Right lobe of liver (tissue), 4 donors: ENCODE measurements at regions not wholly inside any gene's neighbourhood (a gene's known extent, or its start where the extent isn't known, plus 50 kb on each side); places are given as distances from the start of the nearest gene placed in this dataset.

ENCODE experiments used
- POLR2A ChIP-seq: fragments of 450-650 bp; IDR thresholded peaks from one replicate; pipeline ENCODE4 v1.6.1; 2017; ENCODE audit warnings: antibody characterized with exemption, mild to moderate bottlenecking
- TF ChIP-seq, protein P1 (sequence below), 4 donors: fragments of 200-600 bp in 3 of 4; fragments of 450-650 bp in 1 of 4; IDR thresholded peaks; one replicate each; pipeline versions ENCODE4 v1.5.1 to v1.8.0; 2016 to 2022; ENCODE audit warnings: antibody characterized with exemption in 4 of 4, mild to moderate bottlenecking in 2 of 4
- donor health status: DM: no; HTN: no; CAD: no.
- donor health status: DM: no; HTN: no; CAD: no.
- donor health status: DM: no; HTN: yes; CAD: no.

DNA sequence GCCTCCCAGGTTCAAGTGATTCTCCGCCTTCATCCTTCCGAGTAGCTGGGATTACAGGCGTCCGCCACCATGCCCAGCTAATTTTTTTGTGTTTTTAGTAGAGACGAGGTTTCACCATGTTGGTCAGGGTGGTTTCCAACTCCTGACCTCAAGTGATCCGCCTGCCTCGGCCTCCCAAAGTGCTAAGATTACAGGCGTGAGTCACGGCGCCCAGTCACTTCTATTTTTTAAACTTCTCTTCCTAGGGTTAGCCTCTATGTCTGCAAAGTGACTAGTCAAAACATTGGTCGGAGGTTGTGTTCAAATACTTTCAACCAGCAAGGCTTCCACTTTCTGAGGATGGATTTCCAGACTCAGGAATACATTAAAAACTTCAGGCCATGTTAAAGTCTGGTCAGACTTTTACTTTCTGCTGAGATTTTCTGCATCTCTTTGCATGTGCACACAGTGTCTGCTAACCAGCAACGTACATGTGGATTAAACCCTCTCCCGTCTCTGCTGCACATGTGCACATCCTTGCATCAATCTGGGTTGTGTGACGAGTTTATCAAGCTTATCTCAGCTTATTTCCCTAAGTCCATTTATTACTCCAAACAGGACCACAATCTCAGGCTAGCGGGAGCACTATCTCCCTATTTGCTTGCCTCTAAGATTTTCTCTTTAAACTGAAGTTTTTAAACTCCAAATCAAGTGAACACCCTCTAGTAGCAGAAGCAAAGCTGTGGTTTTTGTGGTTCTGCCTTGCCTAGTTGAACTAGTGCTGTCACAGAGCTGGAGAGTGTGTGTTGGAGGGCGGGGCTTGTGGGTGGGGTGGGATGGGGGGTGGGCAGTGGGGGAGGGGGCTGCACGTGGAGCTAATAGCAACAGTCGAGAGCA is 525.2 kb upstream of the GOT2 start:
- TF ChIP-seq, protein P1, sequence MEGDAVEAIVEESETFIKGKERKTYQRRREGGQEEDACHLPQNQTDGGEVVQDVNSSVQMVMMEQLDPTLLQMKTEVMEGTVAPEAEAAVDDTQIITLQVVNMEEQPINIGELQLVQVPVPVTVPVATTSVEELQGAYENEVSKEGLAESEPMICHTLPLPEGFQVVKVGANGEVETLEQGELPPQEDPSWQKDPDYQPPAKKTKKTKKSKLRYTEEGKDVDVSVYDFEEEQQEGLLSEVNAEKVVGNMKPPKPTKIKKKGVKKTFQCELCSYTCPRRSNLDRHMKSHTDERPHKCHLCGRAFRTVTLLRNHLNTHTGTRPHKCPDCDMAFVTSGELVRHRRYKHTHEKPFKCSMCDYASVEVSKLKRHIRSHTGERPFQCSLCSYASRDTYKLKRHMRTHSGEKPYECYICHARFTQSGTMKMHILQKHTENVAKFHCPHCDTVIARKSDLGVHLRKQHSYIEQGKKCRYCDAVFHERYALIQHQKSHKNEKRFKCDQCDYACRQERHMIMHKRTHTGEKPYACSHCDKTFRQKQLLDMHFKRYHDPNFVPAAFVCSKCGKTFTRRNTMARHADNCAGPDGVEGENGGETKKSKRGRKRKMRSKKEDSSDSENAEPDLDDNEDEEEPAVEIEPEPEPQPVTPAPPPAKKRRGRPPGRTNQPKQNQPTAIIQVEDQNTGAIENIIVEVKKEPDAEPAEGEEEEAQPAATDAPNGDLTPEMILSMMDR (IDR thresholded peaks at IDR 0.05) = no peak
- no peak for TF ChIP-seq POLR2A
